UCSD-AML1 (cell line): ENCODE measurements at regions not wholly inside any gene's neighbourhood (a gene's known extent, or its start where the extent isn't known, plus 50 kb on each side); places are given as distances from the start of the nearest gene placed in this dataset.
"Not testable (repeated sequence)": the region's sequence is repeated elsewhere in the genome, so short reads cannot be mapped to it uniquely, and the experiment has no call there.

Source experiments
- DNase-seq: peaks from one replicate; lab custom pipeline; 2025; ENCODE audit not compliant: unreplicated experiment; lab: John Stamatoyannopoulos, UW

DNA sequence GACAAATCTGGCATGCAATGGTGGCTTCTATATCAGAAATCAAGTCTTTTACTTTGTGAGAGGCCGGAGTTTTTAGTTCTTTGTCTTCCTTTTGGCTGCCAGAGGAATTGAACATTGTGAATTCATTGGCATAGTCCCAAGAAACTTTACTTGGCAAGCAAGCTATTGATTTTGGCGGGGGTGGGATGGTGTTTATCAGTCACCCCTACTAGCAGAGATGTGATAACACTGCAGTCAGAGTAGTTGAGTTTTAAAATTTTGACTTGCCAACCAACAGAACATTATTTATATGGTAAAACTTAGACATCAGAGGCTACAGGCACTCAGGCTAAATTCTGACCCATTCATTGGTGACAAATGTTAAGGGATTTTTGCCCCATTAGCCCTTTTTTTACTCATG is 129.7 kb downstream of the FAM72C start:
- DNase-seq: not testable (repeated sequence)

DNA sequence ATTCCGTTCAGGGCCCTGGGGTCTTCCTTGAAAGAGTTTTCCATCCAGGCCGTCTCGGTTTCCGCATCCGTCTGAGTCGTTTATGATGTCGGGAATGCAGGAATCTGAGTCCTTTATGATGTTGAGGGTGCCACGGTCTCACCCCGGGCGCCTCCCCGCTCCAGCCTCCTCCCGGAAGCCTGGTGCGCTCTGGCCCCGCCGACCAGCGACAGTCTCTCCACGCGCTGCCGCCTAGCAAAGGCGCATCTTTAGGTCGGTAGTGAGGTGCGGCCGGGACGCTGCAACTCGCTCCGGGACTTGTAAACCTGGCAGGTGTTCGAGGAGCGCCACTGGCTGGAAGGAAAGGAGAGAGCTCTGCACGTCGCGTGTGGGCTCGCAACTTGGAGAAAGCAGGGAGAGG is 132.6 kb downstream of the FAM72C start:
- not testable (repeated sequence) for DNase-seq

DNA sequence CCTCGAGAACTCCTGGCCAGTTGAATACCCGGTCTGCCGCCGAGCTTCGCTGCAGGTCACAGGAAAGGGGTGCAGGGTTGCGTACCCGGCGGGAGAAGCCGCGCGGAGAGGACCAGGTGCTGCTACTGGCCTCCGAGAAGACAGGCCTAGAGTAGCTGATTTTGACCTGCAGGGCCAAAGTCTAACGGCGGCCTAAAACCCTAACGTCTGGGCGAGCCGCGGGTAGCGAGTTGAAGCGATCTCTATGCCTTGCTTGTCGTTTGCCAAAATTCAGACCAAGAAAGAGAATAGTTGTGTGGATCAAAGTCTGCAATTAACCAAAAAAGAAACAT is 133.2 kb downstream of the FAM72C start:
- DNase-seq: not testable (repeated sequence)

DNA sequence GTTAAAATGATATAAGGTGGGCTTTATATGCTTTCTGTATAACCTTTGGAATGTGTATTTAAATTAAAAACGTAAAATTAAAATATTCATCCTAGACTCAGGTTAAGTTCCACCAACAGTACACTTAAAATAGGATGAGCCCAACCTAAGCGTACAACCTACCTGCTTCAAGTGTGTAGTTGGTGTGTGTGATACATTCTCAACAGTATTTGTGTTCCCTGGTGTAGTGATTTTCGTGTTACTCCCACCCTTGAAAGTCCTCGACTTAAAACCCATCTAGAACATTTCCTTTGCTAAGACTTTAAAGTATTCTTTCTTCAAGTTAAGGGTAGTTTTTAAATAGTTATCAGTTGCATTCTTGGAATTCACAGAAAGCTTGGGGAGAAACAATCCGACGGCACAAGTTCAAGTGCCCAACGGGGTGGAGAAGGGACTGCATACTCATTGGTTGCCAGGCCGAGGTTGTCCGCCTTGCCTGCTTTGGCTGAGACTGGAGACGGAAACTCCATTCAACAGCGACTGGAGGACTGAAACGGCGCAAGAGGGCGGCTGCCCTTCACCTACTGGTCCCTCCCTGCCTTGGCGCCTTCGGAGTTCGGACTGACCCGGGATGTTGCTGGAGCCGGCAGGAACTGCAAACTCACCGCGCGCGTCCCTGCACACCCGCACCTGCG is 133.7 kb downstream of the FAM72C start:
- DNase-seq: not testable (repeated sequence)

DNA sequence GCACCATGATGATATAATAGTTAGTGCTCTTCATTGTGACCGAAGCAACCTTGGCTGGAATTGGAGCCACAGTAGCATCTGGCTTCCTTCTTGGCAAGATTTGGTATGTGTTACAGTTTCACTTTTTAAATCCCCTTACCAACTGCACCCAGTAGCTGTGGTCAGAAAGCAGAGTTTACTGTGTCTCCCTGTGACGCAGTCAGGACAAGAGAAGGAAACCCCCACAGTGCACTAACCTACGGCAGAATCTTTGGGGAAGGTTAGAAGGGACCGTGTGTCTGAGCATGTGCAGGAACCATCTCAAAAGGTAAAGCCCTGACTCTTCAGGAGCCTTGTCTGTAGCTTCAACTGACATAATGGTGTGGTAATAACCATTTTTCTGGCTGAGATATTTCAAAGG is 138.4 kb downstream of the FAM72C start:
- DNase-seq: not testable (repeated sequence)

DNA sequence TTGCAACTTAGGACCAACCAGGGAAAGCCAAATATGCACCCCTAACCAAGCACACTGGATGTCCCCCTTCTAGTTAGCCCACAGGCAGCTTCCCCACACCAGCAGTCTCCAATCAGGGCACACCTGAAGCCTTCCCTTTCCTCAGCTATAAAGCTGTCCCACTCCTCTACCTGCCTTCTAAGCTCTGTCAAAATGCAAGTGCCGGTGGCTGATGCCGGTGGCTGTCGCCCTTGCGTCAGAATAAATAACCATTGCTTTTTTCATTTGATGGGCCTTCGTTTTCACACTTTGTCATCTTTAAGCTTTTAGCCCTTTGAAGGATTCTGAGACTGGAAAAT is 139.4 kb downstream of the FAM72C start:
- DNase-seq: not testable (repeated sequence)

DNA sequence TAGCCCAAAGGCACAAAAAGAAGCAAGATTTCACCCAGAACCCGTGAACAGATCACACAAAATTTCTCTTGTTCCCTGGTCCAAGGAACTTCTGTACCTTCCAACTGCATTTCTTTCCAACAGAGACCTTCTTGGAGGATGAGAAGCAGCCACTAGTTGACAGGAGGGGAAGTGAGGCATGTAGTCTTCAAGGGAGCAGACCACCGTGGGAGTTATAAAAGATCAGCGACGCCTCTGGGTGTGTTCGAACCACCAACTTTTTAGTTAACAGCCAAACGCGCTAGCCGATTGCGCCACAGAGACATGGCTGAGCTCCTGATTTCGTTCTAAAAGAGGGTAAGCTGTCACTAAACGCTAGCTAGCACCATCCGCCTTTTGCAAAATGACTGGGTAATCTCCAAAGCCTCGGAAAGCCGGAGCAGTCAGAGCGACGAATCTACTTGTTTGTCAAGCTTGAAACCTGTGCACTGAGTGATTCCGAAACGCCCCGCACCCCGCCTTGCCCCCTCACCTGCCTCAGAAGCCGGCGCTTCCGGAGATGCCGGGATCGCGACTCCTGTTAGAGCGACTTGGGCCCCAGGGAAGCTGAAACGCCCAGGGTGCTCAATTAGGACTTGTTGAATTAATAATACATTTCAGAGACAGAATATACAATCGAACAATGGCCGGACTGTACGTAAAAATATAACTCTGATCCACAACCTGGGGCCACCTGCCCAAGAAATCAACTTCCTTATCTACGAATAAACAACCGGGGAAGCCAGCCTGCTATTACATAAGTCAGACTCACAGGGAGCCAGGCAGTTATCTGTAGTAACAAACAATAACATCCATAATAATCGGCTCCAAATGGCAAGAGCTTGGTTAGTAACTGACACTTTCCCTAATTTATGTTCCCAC is 140.1 kb downstream of the FAM72C start:
- DNase-seq: not testable (repeated sequence)

DNA sequence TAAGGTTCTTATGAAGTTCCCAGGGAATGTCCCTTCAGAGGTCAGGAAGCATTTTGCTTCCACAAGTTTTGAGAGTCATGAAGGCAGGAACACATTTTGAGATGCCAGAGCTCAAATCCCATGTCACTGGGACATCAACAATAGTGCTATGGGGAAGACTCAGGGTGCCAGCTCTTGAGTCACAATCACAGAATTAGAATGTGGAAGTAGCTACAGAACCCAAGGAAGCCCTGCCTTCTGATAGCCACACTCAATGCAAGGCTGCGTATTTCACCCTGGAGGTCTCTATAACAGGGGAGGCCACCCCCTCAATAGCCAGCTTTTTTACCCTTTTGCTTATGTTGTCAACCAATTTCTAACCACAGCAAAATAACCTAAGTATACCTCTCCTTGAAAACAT is 145.6 kb downstream of the FAM72C start:
- not testable (repeated sequence) for DNase-seq

DNA sequence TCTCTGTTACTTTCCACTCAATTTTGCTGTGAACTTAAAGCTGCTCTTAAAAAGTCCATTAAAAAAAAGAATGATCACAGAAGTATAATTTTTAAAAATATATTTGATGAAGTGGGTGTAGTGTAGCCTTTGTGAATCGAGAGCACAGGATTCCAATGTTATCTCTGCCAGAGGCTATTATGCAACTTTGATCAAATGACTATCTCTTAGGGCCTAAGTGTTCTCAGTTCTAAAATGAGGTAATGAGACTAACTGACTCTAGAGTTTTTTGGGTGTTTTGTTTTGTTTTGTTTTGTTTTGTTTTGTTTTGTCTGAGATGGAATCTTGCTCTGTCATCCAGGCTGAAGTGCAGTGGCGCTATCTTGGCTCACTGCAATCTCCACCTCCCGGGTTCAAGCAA is 147.5 kb downstream of the FAM72C start:
- DNase-seq: not testable (repeated sequence)

DNA sequence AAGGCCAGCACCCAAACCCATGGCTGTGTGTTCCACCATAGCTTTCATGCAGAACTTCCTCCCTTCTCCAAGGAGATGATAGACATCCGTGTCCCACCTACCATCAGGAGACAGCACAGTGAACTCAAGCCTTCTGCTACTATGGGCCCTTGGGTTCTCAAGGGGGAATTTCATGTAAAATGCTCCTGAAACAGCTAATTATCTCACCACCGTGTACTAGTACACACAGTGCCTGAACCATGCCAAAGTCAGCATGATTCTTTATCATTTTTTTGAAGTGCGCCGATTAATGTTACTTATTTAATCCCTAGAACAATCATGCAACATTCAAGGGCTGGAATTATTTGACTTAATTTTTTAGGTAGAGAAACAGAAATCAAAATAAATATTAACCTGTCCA is 151.7 kb downstream of the FAM72C start:
- DNase-seq: not testable (repeated sequence)

DNA sequence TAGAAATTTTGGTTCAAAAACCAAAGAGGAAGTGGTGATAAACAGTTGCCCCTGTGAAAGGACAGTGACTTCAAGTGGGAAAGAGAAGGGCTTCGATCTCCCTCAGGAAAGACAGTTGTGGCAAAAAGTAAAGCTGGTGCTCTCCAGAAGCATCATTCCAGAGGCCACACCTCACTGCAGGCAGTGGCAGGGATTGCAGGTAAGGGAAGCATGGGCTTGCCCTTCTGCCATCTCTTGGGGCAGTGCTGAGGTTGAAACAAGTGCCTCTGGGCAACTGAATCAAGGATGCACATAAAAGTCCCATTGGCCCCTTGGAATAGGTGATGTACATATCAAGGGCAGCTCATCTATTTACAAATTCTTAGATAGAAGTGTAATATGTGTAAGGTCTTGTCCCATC is 155.4 kb downstream of the FAM72C start:
- not testable (repeated sequence) for DNase-seq

DNA sequence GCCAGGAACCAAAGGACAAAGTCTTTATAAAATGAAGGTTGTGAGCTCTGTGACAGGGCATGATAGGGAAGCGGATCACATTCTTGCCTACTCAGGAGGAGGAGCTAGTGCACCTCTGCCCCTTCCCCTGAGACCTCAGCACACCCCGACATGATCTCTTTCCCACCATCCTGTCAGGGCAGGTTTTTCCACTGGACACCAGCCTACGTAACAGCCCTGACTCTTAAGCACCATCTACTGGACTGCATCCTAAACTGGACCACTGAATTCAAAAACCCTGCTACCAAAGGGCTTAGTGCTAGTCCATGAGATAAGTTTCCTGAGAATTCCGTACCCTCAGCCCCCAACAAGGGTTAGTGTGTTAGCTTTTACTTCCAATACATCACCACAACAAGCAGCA is 166.4 kb downstream of the FAM72C start:
- DNase-seq: not testable (repeated sequence)

DNA sequence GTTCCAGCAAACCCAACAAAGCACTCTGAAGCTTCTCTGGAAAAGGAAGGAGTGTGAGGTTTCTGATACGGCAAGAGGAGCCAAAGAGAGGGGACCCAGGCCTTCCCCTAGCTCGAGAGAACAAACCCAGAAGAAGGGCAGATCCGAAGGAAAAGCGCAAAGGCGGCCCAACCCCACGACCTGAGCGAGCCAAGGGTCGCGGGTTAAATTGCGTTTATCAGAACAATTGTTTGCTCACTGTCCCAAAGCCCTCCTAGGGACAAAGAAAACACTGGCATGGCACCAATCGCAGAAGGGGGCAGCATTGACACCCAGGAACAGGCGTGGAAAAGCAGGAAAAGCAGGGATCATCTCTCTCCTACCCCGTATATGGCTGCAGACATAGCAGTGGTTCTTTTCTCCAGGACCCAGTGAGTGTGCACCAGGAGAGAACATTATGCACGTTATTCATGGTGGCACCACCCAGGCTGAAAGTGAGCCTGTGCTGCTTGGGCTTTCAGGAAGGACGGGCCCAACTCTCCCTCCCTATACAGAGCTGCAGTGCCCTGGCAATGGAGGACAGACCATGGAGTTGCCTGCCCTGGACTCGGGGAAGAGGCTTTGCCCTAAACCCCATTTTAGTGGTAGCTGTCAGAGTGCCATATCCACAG is 167.0 kb downstream of the FAM72C start:
- not testable (repeated sequence) for DNase-seq

DNA sequence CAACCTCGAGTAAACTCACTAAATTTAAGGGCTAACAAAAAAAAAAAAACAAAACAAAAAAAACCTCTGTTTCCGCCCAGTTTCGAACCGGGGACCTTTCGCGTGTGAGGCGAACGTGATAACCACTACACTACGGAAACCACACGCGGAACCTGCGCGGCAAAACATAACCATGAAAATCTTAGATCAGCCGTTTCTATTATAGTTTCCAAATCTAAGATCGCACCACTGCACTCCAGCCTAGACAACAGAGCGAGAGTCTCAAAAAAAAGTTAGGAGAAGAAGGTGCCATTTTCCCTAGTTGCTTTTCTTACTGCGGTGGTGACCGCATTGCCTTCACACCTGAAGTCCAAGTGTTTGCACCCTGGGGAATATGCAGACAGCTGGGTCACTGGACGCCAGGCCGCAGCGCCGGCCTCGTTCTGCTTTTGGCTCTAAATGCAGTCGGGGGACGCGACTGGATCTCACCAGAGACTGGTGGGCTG is 167.8 kb downstream of the FAM72C start:
- not testable (repeated sequence) for DNase-seq

DNA sequence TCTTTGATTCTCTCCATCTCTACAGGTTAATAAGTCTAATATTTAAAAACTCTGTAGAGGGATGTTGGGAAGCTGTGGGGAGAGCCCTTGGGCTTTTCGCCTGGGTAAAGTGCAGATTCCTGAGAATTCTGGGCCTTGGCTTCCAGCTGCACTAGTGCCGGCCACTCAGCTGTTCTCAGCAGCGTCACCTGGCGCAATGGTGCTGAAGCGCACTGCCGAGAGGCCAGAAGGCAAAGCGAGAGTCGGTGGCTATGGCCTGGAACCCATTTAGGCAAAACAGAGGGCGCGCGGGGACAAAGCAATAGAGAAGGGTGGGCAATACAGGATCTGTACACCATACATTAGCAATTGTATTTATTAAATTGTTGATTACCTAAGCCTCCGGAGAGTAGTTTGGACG is 168.7 kb downstream of the FAM72C start:
- DNase-seq: not testable (repeated sequence)

DNA sequence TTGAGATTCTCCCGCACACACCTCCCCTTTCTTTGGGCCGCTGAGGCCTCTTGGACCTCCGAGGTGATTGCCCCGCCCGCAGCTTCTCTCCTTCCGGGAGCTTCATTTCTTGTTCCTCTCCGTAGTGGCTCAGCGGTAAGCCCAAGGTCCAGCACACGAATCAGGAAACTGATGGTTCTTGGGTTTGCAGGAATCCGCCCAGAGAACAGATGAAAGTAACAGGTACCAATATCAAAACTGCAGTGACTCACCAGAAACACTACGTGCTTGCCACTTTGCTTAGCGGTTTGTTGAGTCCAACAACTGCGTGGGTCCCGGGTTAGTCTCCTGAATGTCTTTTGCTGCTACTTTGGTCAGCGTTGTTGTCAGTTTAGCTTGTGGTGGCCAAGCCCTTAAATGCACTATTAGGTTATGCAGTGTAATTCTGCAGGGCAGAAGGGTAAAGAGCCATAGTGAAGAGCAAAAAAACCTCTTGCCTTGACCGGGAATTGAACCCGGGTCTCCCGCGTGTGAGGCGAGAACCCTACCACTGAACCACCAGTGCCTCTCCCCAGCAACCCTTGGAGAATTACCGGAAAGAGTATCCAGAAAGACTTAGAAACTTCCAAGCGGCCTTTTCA is 172.1 kb downstream of the FAM72C start:
- DNase-seq: not testable (repeated sequence)

DNA sequence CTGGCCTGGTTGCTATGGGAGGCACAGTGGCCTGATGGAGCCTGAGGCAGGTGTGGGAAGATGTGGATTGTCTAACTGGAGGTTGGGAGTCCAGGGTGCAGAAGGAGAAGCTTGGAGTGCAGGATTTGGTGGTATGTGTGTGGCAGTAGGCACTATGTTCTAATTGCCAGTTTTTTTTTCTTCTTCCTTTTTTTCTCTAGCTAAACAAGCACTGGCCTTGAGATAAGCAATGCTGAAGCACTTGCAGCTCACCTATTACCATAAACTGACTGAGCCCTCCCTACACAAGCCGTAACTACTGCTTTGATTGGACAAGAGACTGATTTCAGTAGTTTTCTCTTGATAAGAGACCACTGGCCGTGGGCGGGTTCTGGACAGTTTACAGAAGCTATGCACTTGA is 175.4 kb downstream of the FAM72C start:
- DNase-seq: not testable (repeated sequence)

DNA sequence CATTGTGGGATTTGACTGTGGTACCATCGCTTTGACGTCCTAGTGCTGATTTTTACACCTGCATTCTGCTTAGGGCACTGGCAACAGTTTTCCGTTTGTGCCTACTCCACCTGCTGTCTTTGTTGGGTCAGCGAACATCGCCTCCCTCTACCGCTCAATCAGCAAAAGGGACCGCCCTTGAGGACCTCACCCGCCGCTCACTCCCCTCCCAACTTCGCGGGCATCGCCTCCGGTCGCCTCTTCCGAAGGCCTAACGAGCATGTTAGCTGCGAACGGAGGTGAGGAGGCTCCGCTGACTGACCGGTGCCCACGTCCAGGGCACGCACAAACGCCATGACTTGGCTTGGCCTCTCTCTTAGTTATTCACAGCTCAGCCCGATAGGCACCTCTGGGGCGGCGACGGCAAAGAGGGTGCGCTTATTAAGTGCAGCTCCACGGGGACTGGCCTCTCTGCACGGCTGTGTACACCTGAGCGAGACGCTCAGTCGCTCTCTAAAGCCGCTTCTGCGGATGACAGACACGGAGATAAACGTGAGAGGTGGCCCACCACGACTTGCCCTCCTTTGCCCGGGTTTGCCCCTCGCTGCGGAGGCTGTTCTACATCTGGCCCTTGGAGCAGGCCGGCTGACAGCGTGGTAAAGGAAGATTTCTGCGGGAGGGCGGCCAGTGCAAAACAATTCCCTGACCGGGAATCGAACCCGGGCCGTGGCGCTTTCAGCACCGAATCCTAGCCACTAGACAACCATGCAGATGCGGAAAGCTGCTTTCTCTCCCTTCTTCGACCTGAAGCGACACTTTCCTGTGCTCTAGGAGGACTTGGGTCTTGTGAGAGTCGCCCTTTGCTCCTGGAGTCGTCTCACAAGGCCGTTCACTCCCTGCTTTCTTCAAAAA is 179.5 kb downstream of the FAM72C start:
- not testable (repeated sequence) for DNase-seq

DNA sequence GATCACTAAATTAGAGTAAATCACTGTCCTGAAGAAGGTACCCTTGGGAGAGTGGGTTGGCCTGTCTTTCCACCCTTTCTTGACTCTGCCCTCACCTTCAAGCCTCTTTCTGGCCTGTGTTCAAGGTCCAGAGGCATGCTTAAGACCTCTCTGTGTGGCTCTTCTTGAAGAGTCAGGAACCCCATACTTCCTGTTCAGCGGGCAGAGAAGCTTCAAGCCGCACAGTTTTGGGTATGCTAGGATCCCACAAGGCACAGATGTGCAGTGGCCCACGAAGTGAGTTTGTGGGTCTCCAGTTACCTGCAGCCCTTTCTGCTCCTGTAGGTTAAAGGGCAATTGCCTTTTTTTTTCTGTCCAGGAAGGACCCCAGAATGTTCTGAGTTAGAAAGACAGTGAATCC is 185.4 kb downstream of the FAM72C start:
- DNase-seq: not testable (repeated sequence)

DNA sequence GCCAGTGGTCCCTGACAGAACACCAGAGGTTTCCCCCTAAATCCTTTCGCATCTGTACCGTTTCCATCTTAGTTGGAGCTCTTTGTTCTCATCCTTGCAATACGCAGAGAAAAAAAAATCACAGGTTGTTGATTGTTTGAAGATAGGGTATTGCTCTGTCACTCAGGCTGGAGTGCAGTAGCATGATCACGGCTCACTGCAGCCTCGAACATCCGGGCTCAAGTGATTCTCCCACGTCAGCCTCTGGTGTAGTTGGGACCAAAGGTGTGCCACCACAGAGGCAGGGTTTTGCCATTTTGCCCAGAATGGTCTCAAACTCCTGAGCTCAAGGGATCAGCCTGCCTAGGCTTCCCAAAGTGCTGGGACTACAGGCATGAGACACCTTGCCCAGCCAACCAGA is 185.9 kb downstream of the FAM72C start:
- not testable (repeated sequence) for DNase-seq
